Osteoblast (primary cell): ENCODE measurements at regions not wholly inside any gene's neighbourhood (a gene's known extent, or its start where the extent isn't known, plus 50 kb on each side); places are given as distances from the start of the nearest gene placed in this dataset.

Experiments
- DNase-seq: peaks from one replicate; pipeline ENCODE4 v3.0.0; 2011; ENCODE audit warnings: low spot score, mixed read lengths; ENCODE audit not compliant: insufficient read length; ENCODE audit errors: missing footprints
- H2AFZ ChIP-seq: 2 replicates; pipeline ENCODE4 v1.6.0; 2011; ENCODE audit warnings: mild to moderate bottlenecking, low read length
- H3K27ac ChIP-seq: 2 replicates; pipeline ENCODE4 v1.5.1; 2011; ENCODE audit warnings: mild to moderate bottlenecking, low read depth, low read length, moderate library complexity
- H3K27me3 ChIP-seq: 2 replicates; pipeline ENCODE4 v1.6.0; 2012; ENCODE audit warnings: mild to moderate bottlenecking, control low read depth, inconsistent platforms, low read length, moderate library complexity; ENCODE audit not compliant: insufficient read depth
- H3K36me3 ChIP-seq: 2 replicates; pipeline ENCODE4 v1.5.1; 2011; ENCODE audit warnings: mild to moderate bottlenecking, low read length, control low read depth, moderate library complexity; ENCODE audit not compliant: insufficient read depth
- H3K4me1 ChIP-seq: 2 replicates; pipeline ENCODE4 v1.5.1; 2011; ENCODE audit warnings: mild to moderate bottlenecking, low read length, control low read depth, moderate library complexity; ENCODE audit not compliant: insufficient read depth
- H3K4me2 ChIP-seq: 2 replicates; pipeline ENCODE4 v1.6.0; 2011; ENCODE audit warnings: mild to moderate bottlenecking, low read length; ENCODE audit not compliant: insufficient read depth
- H3K4me3 ChIP-seq: fragments of 200-600 bp; sonication (generic); 3 replicates; pipeline ENCODE4 v1.5.1; 2012; ENCODE audit warnings: mild to moderate bottlenecking, low read length, inconsistent platforms; ENCODE audit not compliant: insufficient read depth
- H3K79me2 ChIP-seq: 2 replicates; pipeline ENCODE4 v1.6.0; 2012; ENCODE audit warnings: mild to moderate bottlenecking, low read length, control low read depth, inconsistent platforms; ENCODE audit not compliant: insufficient read depth
- H3K9me3 ChIP-seq: 2 replicates; pipeline ENCODE4 v1.5.1; 2011; ENCODE audit warnings: low read depth, low read length, control low read depth
- H4K20me1 ChIP-seq: 2 replicates; pipeline ENCODE4 v1.6.0; 2012; ENCODE audit warnings: mild to moderate bottlenecking, low read length, control low read depth; ENCODE audit not compliant: insufficient read depth
- TF ChIP-seq, protein P1 (sequence below): IDR thresholded peaks from 2 replicates; pipeline ENCODE4 v1.5.1; 2011; ENCODE audit warnings: mild to moderate bottlenecking, low read depth, low read length, moderate library complexity; ENCODE audit errors: extremely low read depth

GRCh38 chrX:131477498-131477897 is 66.4 kb upstream of the OR13H1 start:
- no peaks in the 10 kb centered on the region for H3K79me2 ChIP-seq
- no peaks in the 10 kb centered on the region for H3K9me3 ChIP-seq
- H3K27me3 ChIP-seq = no peaks in the 10 kb centered on the region
- H2AFZ ChIP-seq = no peak overlapping the region
- no peak overlapping the region for H3K4me3 ChIP-seq
- H3K27ac ChIP-seq = no peak overlapping the region
- TF ChIP-seq, protein P1, sequence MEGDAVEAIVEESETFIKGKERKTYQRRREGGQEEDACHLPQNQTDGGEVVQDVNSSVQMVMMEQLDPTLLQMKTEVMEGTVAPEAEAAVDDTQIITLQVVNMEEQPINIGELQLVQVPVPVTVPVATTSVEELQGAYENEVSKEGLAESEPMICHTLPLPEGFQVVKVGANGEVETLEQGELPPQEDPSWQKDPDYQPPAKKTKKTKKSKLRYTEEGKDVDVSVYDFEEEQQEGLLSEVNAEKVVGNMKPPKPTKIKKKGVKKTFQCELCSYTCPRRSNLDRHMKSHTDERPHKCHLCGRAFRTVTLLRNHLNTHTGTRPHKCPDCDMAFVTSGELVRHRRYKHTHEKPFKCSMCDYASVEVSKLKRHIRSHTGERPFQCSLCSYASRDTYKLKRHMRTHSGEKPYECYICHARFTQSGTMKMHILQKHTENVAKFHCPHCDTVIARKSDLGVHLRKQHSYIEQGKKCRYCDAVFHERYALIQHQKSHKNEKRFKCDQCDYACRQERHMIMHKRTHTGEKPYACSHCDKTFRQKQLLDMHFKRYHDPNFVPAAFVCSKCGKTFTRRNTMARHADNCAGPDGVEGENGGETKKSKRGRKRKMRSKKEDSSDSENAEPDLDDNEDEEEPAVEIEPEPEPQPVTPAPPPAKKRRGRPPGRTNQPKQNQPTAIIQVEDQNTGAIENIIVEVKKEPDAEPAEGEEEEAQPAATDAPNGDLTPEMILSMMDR = no peak
- no peaks in the 10 kb centered on the region for H3K36me3 ChIP-seq
- no peaks in the 10 kb centered on the region for H3K4me1 ChIP-seq
- H3K4me2 ChIP-seq = no peak overlapping the region
- no peaks in the 10 kb centered on the region for H4K20me1 ChIP-seq
- DNase-seq = no peak
